ENCODE measurements at regions not wholly inside any gene's neighbourhood (a gene's known extent, or its start where the extent isn't known, plus 50 kb on each side); places are given as distances from the start of the nearest gene placed in this dataset.

- Histone ChIP-seq H3K4me1 (ENCODE audit: control insufficient read depth, insufficient read depth, low read length) (peaks cover 9% of the 10 kb centered on the region), H3K27ac (ENCODE audit: insufficient read depth, low read depth, low read length, poor library complexity, severe bottlenecking) (no peak overlapping the region), H3K36me3 (ENCODE audit: control insufficient read depth, insufficient read depth, low read length) (no peaks in the 10 kb centered on the region), H3K4me3 (ENCODE audit: insufficient read depth, low read depth, low read length) (no peak overlapping the region), H3K9me3 (ENCODE audit: control insufficient read depth, low read length) (no peaks in the 10 kb centered on the region), H3K27me3 (ENCODE audit: control insufficient read depth, insufficient read depth, low read length, poor library complexity, severe bottlenecking) (no peaks in the 10 kb centered on the region)
- 90 to 93% methylated on average over 8 of the region's 8 CpGs for WGBS, 2 experiments
These were observed 214.6 kb downstream of the TSN start for GRCh38 chr2:121969766-121970639.

DNA sequence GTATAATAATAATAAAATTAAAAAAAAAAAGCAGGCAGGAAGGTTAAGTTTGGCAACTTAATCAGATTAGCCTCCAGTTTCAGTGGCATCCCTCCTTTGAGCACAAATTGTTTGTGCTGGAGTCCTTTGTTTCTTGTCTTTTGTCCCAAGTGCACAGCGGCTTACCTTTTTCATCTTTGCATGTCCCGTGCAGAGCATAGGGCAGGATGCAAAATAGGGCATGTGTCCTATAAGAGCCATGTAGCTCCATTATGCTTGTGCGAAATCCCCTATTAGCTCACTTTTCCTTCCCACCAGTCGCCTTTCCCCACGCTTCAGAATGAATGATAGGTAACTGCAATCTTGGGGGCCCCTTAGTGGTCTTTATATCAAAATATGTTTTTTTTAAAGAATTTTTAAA lies 216.8 kb downstream of the TSN start:
- peaks cover 14% of the 10 kb centered on the region for H3K4me1 ChIP-seq (ENCODE audit: control insufficient read depth, insufficient read depth, low read length)

GRCh38 chr2:121974897-121975661 lies 219.6 kb downstream of the TSN start:
- WGBS, 2 experiments, result 15% methylated on average over 13 of the region's 13 CpGs
- no peak overlapping the region for H3K27ac ChIP-seq (ENCODE audit: insufficient read depth, low read depth, low read length, poor library complexity, severe bottlenecking)
- no peaks in the 10 kb centered on the region for H3K27me3 ChIP-seq (ENCODE audit: control insufficient read depth, insufficient read depth, low read length, poor library complexity, severe bottlenecking)
- peaks cover 14% of the 10 kb centered on the region for H3K4me1 ChIP-seq (ENCODE audit: control insufficient read depth, insufficient read depth, low read length)
- no peaks in the 10 kb centered on the region for H3K9me3 ChIP-seq (ENCODE audit: control insufficient read depth, low read length)
- H3K4me3 ChIP-seq (ENCODE audit: insufficient read depth, low read depth, low read length), result no peak overlapping the region
- no peaks in the 10 kb centered on the region for H3K36me3 ChIP-seq (ENCODE audit: control insufficient read depth, insufficient read depth, low read length)

More for the DNA sequence above, 216.8 kb downstream of the TSN start:
- no peak overlapping the region for H3K27ac ChIP-seq (ENCODE audit: insufficient read depth, low read depth, low read length, poor library complexity, severe bottlenecking)
- no peaks in the 10 kb centered on the region for H3K27me3 ChIP-seq (ENCODE audit: control insufficient read depth, insufficient read depth, low read length, poor library complexity, severe bottlenecking)
- H3K4me3 ChIP-seq (ENCODE audit: insufficient read depth, low read depth, low read length), result no peak overlapping the region
- 91 to 93% methylated on average over 3 to 4 of the region's 5 CpGs for WGBS, 2 experiments
- H3K36me3 ChIP-seq (ENCODE audit: control insufficient read depth, insufficient read depth, low read length), result no peaks in the 10 kb centered on the region
- H3K9me3 ChIP-seq (ENCODE audit: control insufficient read depth, low read length), result no peaks in the 10 kb centered on the region

- 81 to 85% methylated on average over 3 of the region's 3 CpGs for WGBS, 2 experiments
- H3K27ac ChIP-seq (ENCODE audit: insufficient read depth, low read depth, low read length, poor library complexity, severe bottlenecking), result no peak overlapping the region
- H3K4me1 ChIP-seq (ENCODE audit: control insufficient read depth, insufficient read depth, low read length), result peaks cover 14% of the 10 kb centered on the region
- H3K36me3 ChIP-seq (ENCODE audit: control insufficient read depth, insufficient read depth, low read length), result no peaks in the 10 kb centered on the region
- H3K9me3 ChIP-seq (ENCODE audit: control insufficient read depth, low read length), result no peaks in the 10 kb centered on the region
- no peaks in the 10 kb centered on the region for H3K27me3 ChIP-seq (ENCODE audit: control insufficient read depth, insufficient read depth, low read length, poor library complexity, severe bottlenecking)
- no peak overlapping the region for H3K4me3 ChIP-seq (ENCODE audit: insufficient read depth, low read depth, low read length)
These were observed 221.5 kb downstream of the TSN start for GRCh38 chr2:121976926-121977325.

DNA sequence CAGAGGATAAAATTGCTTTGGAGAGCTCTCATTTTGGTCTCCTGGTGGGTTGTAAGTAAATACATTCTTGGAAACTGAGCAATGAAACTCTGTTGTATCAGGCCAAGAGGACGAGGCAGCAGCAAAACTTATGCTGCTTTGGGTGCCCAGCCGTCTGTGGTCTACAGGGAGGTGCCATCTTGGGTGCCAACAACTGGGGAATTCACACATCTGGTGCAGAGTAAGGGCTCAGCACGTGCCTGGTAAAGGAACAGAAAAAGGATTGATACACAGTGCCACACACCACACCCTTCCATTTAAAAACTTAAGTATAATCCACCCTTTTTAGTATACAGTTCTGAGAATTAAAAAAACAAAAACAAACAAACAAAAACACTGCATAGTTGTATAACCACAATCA lies 221.9 kb downstream of the TSN start:
- 88% methylated on average over 3 of the region's 3 CpGs for WGBS, 2 experiments
- H3K27ac ChIP-seq (ENCODE audit: insufficient read depth, low read depth, low read length, poor library complexity, severe bottlenecking), result no peak overlapping the region
- H3K36me3 ChIP-seq (ENCODE audit: control insufficient read depth, insufficient read depth, low read length), result no peaks in the 10 kb centered on the region
- H3K27me3 ChIP-seq (ENCODE audit: control insufficient read depth, insufficient read depth, low read length, poor library complexity, severe bottlenecking), result no peaks in the 10 kb centered on the region
- H3K4me1 ChIP-seq (ENCODE audit: control insufficient read depth, insufficient read depth, low read length), result peaks cover 14% of the 10 kb centered on the region
- H3K9me3 ChIP-seq (ENCODE audit: control insufficient read depth, low read length), result no peaks in the 10 kb centered on the region
- H3K4me3 ChIP-seq (ENCODE audit: insufficient read depth, low read depth, low read length), result no peak overlapping the region

- Histone ChIP-seq H3K36me3 (ENCODE audit: control insufficient read depth, insufficient read depth, low read length) (no peaks in the 10 kb centered on the region), H3K27ac (ENCODE audit: insufficient read depth, low read depth, low read length, poor library complexity, severe bottlenecking) (no peak overlapping the region), H3K4me1 (ENCODE audit: control insufficient read depth, insufficient read depth, low read length) (no peaks in the 10 kb centered on the region), H3K9me3 (ENCODE audit: control insufficient read depth, low read length) (peaks cover 4% of the 10 kb centered on the region), H3K4me3 (ENCODE audit: insufficient read depth, low read depth, low read length) (no peak overlapping the region), H3K27me3 (ENCODE audit: control insufficient read depth, insufficient read depth, low read length, poor library complexity, severe bottlenecking) (no peaks in the 10 kb centered on the region)
- 75 to 80% methylated on average over 3 of the region's 3 CpGs for WGBS, 2 experiments
These were observed 237.2 kb downstream of the TSN start for GRCh38 chr2:121992700-121993099.

DNA sequence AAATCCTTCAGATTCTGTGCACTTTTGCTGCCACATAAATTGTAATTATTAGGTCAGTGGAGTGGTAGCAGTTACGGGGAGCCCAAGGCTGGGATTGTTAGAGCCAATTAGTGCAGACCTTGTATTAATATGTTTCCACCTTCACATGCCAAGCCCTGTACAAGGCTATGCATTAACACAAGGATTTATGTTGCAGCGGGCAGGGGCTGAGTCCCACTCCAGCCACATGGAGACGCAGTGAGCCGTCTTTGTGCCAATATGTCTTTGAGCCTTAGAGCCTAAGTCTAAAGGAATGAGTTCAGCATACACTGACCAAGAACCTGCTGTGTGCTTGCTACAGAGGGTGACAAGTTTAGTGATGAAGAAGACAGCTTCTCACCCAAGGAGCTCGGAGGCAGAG lies 238.2 kb downstream of the TSN start:
- no peaks in the 10 kb centered on the region for H3K4me1 ChIP-seq (ENCODE audit: control insufficient read depth, insufficient read depth, low read length)
- WGBS, 2 experiments, result 90 to 95% methylated on average over 5 of the region's 5 CpGs
- peaks cover 4% of the 10 kb centered on the region for H3K9me3 ChIP-seq (ENCODE audit: control insufficient read depth, low read length)
- H3K27me3 ChIP-seq (ENCODE audit: control insufficient read depth, insufficient read depth, low read length, poor library complexity, severe bottlenecking), result no peaks in the 10 kb centered on the region
- H3K27ac ChIP-seq (ENCODE audit: insufficient read depth, low read depth, low read length, poor library complexity, severe bottlenecking), result no peak overlapping the region
- no peaks in the 10 kb centered on the region for H3K36me3 ChIP-seq (ENCODE audit: control insufficient read depth, insufficient read depth, low read length)
- no peak overlapping the region for H3K4me3 ChIP-seq (ENCODE audit: insufficient read depth, low read depth, low read length)

- Histone ChIP-seq H3K4me1 (ENCODE audit: control insufficient read depth, insufficient read depth, low read length) (no peaks in the 10 kb centered on the region), H3K36me3 (ENCODE audit: control insufficient read depth, insufficient read depth, low read length) (no peaks in the 10 kb centered on the region), H3K27me3 (ENCODE audit: control insufficient read depth, insufficient read depth, low read length, poor library complexity, severe bottlenecking) (no peaks in the 10 kb centered on the region), H3K27ac (ENCODE audit: insufficient read depth, low read depth, low read length, poor library complexity, severe bottlenecking) (no peak overlapping the region), H3K4me3 (ENCODE audit: insufficient read depth, low read depth, low read length) (no peak overlapping the region), H3K9me3 (ENCODE audit: control insufficient read depth, low read length) (no peaks in the 10 kb centered on the region)
- 60 to 88% methylated on average over 2 to 3 of the region's 3 CpGs for WGBS, 2 experiments
These were observed 239.1 kb downstream of the TSN start for GRCh38 chr2:121994238-121995206.

DNA sequence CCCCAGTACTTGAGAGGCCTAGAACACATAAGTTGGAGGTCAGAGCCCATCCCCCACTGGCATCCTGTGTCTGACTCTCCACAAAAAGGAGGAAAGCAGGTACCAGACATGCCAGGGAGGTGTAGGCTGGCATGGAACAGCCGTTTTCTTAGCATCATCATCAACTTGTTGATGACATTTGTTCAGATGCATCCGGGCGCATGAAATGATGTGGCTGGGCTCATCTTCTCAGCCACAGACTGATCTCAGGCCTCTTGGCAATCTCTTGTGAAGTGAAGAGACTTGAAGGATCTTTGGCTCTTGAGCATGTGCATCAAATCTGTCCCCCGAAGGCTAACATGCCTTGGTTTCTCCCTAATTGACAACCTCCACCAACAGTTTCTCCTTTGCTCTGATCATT lies 243.3 kb downstream of the TSN start:
- Histone ChIP-seq H3K27ac (ENCODE audit: insufficient read depth, low read depth, low read length, poor library complexity, severe bottlenecking) (no peak overlapping the region), H3K27me3 (ENCODE audit: control insufficient read depth, insufficient read depth, low read length, poor library complexity, severe bottlenecking) (no peaks in the 10 kb centered on the region), H3K4me1 (ENCODE audit: control insufficient read depth, insufficient read depth, low read length) (no peaks in the 10 kb centered on the region), H3K36me3 (ENCODE audit: control insufficient read depth, insufficient read depth, low read length) (no peaks in the 10 kb centered on the region), H3K4me3 (ENCODE audit: insufficient read depth, low read depth, low read length) (no peak overlapping the region), H3K9me3 (ENCODE audit: control insufficient read depth, low read length) (no peaks in the 10 kb centered on the region)
- 95 to 98% methylated on average over 4 of the region's 4 CpGs for WGBS, 2 experiments

Data from ectodermal cell (in vitro differentiated cells).